Subcutaneous abdominal adipose tissue (tissue), 5 donors: ENCODE measurements at regions not wholly inside any gene's neighbourhood (a gene's known extent, or its start where the extent isn't known, plus 50 kb on each side); places are given as distances from the start of the nearest gene placed in this dataset.

Source experiments
- H3K27ac ChIP-seq: one replicate; pipeline ENCODE4 v1.7.0; 2013; ENCODE audit warnings: low read depth, mild to moderate bottlenecking, inconsistent platforms, low read length, moderate library complexity
- H3K27me3 ChIP-seq, 5 donors: one replicate each; pipeline ENCODE4 v1.7.0; 2013; ENCODE audit warnings: low read length in 5 of 5, inconsistent platforms in 1 of 5; ENCODE audit not compliant: control insufficient read depth in 5 of 5, insufficient read depth in 4 of 5
- H3K36me3 ChIP-seq, 5 donors: one replicate each; pipeline ENCODE4 v1.7.0; 2013; ENCODE audit warnings: low read length in 5 of 5; ENCODE audit not compliant: control insufficient read depth in 5 of 5, insufficient read depth in 5 of 5
- H3K4me1 ChIP-seq, 5 donors: one replicate each; pipeline ENCODE4 v1.7.0; 2013; ENCODE audit warnings: low read length in 5 of 5, mild to moderate bottlenecking in 3 of 5, moderate library complexity in 1 of 5; ENCODE audit not compliant: control insufficient read depth in 5 of 5, insufficient read depth in 5 of 5
- H3K4me3 ChIP-seq, 5 donors: one replicate each; pipeline ENCODE4 v1.7.0; 2013; ENCODE audit warnings: low read length in 5 of 5, low read depth in 1 of 5
- H3K9ac ChIP-seq, 5 donors: one replicate each; pipeline ENCODE4 v1.7.0; 2013; ENCODE audit warnings: low read length in 5 of 5, mild to moderate bottlenecking in 4 of 5, moderate library complexity in 3 of 5
- H3K9me3 ChIP-seq, 5 donors: one replicate each; pipeline ENCODE4 v1.7.0; 2013; ENCODE audit warnings: low read length in 5 of 5; ENCODE audit not compliant: control insufficient read depth in 5 of 5
- donor health status: healthy.
- donor health status: healthy.
- donor health status: healthy.
- donor health status: healthy.
- donor health status: healthy.

DNA sequence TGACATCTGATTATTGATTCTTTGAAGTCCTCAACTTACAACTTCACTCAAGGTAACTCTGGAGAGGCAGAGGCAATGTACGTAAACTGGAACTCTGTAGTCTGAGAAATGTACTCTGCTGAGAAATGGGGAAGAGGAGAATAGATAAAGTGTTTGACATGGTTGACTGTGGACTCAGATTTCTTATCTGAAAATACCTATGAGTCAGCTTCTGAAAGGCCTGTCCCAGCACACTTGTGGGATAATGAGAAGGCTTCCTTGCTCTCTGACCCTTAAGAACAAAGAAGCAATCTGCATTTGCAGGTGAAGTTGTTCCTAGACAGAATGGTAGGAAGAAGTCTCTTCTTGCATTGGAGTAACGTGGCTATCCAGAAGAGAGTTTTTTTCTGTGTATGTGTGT, 1573.5 kb downstream of the BRINP3 start:
- no peaks in the 10 kb centered on the region for H3K4me1 ChIP-seq
- H3K9me3 ChIP-seq, result no peaks in the 10 kb centered on the region
- no peaks in the 10 kb centered on the region for H3K27me3 ChIP-seq
- H3K4me3 ChIP-seq, result no peak overlapping the region
- no peak overlapping the region for H3K27ac ChIP-seq
- no peaks in the 10 kb centered on the region for H3K36me3 ChIP-seq
- no peak overlapping the region for H3K9ac ChIP-seq

- H3K27me3 ChIP-seq, result no peaks in the 10 kb centered on the region
- H3K36me3 ChIP-seq, result no peaks in the 10 kb centered on the region
- no peak overlapping the region for H3K4me3 ChIP-seq
- no peaks in the 10 kb centered on the region for H3K4me1 ChIP-seq
- H3K9ac ChIP-seq, result no peak overlapping the region
- H3K9me3 ChIP-seq, result no peaks in the 10 kb centered on the region
- H3K27ac ChIP-seq, result no peak overlapping the region
Measured at GRCh38 chr1:188906921-188907641, 1570.6 kb downstream of the BRINP3 start.

DNA sequence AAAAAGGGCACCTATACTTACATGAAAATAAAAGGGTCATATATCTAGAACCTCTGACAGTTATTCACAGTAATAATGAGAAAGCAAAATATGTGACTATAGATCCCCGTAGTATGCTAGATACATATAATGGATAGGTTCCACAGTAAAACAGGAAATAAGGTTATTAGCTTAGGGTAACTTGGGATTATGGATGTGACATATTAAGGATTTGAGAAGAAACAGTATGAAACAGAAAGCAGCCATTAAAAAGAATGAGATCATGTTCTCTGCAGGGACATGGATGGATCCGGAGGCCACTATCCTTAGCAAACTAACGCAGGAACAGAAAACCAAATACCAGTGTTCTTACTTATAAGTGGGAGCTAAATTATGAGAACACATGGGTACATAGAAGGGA, 1547.3 kb downstream of the BRINP3 start:
- Histone ChIP-seq H3K27me3 (no peaks in the 10 kb centered on the region), H3K9ac (no peak overlapping the region), H3K4me3 (no peak overlapping the region), H3K9me3 (no peaks in the 10 kb centered on the region), H3K27ac (no peak overlapping the region), H3K36me3 (no peaks in the 10 kb centered on the region), H3K4me1 (no peaks in the 10 kb centered on the region)

DNA sequence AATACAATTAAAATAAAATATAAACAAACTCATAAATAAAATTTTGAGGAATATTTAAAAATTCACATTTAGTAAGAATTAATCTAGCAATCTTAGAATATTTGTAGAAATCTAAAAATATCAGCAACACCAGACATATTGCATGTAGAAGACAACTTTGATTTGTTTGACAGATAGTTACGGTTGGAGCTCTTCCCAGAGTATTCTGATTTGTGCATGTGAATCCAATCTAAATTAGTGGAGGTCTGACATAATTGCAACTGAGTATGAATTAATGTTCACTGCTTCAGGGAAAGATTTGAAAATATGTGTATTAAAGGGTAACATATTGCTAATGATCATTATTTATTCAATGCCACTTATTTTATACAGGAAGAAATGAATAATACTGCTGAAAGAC, 1546.2 kb downstream of the BRINP3 start:
- no peaks in the 10 kb centered on the region for H3K36me3 ChIP-seq
- no peak overlapping the region for H3K4me3 ChIP-seq
- no peak overlapping the region for H3K27ac ChIP-seq
- no peaks in the 10 kb centered on the region for H3K27me3 ChIP-seq
- no peaks in the 10 kb centered on the region for H3K4me1 ChIP-seq
- no peak overlapping the region for H3K9ac ChIP-seq
- no peaks in the 10 kb centered on the region for H3K9me3 ChIP-seq

DNA sequence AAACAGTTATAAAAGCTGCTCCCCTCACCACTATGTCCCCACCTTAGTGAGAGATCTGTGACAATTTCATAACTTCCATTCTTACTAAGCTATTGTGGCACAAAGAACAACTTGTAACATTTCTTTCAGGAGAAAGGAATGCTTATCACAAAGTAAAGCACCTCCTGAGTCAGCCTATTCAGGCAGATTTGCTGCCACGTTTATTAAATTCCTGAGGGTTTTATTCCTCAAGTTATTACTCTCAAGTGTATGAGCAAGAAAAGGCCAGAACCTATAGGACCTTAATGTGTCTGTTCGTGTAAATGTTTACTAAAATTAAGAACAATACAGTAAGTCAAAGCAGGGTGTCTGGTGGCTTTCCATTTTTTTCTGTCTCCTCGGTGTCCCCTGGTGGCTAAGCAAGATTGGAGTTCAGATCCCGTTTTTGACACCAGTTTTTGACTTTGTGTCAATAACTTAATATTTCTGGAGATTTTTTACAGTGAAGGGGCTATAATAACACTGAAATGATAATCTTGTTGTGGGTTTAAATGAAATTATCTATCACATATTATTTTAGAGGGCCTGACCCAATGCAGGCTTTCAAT, 1539.6 kb downstream of the BRINP3 start:
- no peaks in the 10 kb centered on the region for H3K9me3 ChIP-seq
- H3K9ac ChIP-seq, result no peak overlapping the region
- no peak overlapping the region for H3K27ac ChIP-seq
- H3K36me3 ChIP-seq, result no peaks in the 10 kb centered on the region
- H3K4me1 ChIP-seq, result no peaks in the 10 kb centered on the region
- H3K27me3 ChIP-seq, result no peaks in the 10 kb centered on the region
- no peak overlapping the region for H3K4me3 ChIP-seq

GRCh38 chr1:188941986-188942385, 1535.7 kb downstream of the BRINP3 start:
- Histone ChIP-seq H3K27me3 (no peaks in the 10 kb centered on the region), H3K27ac (no peak overlapping the region), H3K36me3 (no peaks in the 10 kb centered on the region), H3K9me3 (no peaks in the 10 kb centered on the region), H3K4me3 (no peak overlapping the region), H3K9ac (no peak overlapping the region), H3K4me1 (no peaks in the 10 kb centered on the region)

- Histone ChIP-seq H3K27ac (no peak overlapping the region), H3K36me3 (no peaks in the 10 kb centered on the region), H3K27me3 (no peaks in the 10 kb centered on the region), H3K4me1 (no peaks in the 10 kb centered on the region), H3K9ac (no peak overlapping the region), H3K9me3 (no peaks in the 10 kb centered on the region), H3K4me3 (no peak overlapping the region)
Measured at GRCh38 chr1:188949701-188950100, 1528.0 kb downstream of the BRINP3 start.

DNA sequence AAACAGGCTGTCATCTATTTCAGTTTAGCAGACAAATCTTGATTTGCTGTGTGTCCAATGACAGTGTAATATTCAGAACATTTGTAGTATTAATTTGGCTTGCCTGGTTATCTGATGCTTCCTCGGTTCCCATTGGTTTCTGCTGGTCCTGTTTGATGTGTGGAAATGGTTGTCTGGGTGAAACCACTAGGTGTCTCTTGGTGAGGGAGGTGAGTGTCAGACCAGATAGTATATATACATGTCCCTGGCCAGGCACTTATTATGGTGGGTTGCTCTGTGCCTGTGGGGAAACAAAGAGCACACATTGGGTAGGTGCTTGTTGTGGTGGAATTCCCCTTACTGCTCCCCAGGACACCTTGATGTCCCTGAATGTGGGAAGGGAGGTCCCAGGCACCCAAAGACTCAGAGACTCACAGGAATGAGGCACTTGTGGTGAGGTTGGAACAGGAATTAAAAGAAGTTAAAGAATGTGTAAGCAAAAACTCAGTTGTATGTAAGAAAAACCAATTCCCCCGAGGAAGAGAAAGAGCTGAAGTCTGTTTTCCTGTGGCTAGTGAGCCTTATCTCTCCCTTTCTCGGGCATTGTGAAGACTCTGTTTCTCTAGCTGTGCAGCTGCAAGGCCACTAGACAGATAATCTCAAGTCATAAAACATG, 1519.1 kb downstream of the BRINP3 start:
- Histone ChIP-seq H3K36me3 (no peaks in the 10 kb centered on the region), H3K4me1 (no peaks in the 10 kb centered on the region), H3K4me3 (no peak overlapping the region), H3K27me3 (no peaks in the 10 kb centered on the region), H3K9me3 (no peaks in the 10 kb centered on the region), H3K27ac (no peak overlapping the region), H3K9ac (no peak overlapping the region)

DNA sequence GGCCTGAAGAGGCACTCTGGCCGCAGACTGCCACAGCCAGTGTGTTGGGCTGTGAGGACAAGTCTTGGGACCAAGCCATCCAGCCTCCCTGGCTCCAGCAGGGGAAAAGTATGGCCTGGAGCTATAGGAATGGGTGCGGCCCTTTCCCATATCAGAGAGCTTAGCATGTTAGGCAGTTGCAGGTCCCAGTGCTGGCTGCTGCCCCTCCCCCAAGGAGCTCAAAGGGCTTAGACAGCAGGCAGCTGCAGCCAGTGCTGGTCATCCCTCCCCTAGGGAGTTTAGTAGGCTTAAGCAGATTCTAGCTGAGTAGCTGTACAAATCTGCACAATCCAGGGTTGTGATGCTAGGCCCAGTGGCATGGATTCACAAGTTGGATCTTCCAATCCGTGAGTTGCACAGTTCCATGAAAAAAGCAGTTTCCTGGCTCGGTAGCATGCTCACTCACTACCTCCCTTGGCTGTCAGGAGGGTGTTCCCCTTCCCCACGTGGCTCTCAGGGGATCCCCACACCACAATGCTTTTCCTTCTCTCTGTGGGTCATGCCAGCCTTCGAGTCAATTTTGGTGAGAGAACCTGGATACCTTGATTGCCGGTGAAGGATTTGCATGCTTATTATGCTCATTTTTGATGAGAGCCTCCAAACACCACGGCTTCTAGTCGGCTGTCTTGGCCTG, 1490.8 kb downstream of the BRINP3 start:
- H3K9me3 ChIP-seq, result peaks cover 0 to 8% (median 2%) of the 10 kb centered on the region in 5 donors
- H3K9ac ChIP-seq, result no peak overlapping the region
- H3K4me3 ChIP-seq, result no peak overlapping the region
- no peaks in the 10 kb centered on the region for H3K27me3 ChIP-seq
- H3K27ac ChIP-seq, result no peak overlapping the region
- no peaks in the 10 kb centered on the region for H3K4me1 ChIP-seq
- H3K36me3 ChIP-seq, result no peaks in the 10 kb centered on the region

DNA sequence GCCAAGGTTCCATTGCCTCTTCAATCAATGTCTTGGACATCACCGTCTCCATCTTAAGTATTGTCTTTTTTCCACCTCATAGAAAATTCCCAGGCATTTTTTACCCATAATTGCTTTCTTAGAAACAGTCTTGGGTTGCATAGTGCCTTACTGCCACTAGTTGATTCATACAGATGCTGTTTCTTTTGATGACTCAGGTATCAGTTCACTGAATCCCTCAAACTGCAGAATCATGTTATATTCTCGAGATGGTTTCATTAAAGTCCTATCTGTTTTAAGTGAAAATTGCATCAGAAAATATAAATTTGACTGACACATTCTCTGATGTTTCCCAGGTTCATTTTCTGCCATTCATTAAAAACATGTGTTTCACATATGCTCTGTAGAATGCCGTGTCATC, 1489.1 kb downstream of the BRINP3 start:
- Histone ChIP-seq H3K9ac (no peak overlapping the region), H3K27me3 (no peaks in the 10 kb centered on the region), H3K9me3 (peaks cover 0 to 8% (median 2%) of the 10 kb centered on the region in 5 donors), H3K36me3 (no peaks in the 10 kb centered on the region), H3K4me1 (no peaks in the 10 kb centered on the region), H3K4me3 (no peak overlapping the region), H3K27ac (no peak overlapping the region)
